ENCODE measurements at regions not wholly inside any gene's neighbourhood (a gene's known extent, or its start where the extent isn't known, plus 50 kb on each side); places are given as distances from the start of the nearest gene placed in this dataset.

DNA sequence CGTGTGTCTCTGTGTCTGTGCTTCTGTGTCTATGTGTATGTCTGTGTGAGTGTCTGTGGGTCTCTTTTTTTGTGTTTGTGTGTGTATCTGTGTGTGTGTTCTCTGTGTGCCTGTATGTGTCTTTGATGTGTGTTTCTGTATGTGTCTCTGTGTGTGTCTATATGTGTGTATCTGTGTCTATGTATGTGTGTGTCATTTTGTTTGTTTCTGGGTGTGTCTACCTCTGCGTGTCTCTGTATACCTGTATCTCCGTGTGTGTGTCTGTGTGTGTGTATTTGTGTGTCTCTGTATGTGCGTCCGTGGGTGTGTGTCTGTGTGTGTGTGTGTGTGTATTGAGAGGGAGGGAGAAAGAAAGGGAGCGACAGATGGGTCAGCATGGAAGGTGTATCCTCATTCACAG lies 106.3 kb upstream of the TRABD2B start:
- Histone ChIP-seq H3K36me3 (no peaks in the 10 kb centered on the region), H3K4me3 (no peak overlapping the region), H3K9me3 (no peaks in the 10 kb centered on the region), H3K4me1 (no peaks in the 10 kb centered on the region), H3K27me3 (no peaks in the 10 kb centered on the region), H3K27ac (no peak overlapping the region)
- intact Hi-C loops (cut with DNase I) = no loop called here
- DNase-seq (no peak), ATAC-seq (no peak)
- 85% methylated on average over 6 of the region's 6 CpGs for WGBS (ENCODE audit: insufficient coverage, low coverage, low lambda C conversion rate, missing lambda C conversion rate)
- TF ChIP-seq, protein P1, sequence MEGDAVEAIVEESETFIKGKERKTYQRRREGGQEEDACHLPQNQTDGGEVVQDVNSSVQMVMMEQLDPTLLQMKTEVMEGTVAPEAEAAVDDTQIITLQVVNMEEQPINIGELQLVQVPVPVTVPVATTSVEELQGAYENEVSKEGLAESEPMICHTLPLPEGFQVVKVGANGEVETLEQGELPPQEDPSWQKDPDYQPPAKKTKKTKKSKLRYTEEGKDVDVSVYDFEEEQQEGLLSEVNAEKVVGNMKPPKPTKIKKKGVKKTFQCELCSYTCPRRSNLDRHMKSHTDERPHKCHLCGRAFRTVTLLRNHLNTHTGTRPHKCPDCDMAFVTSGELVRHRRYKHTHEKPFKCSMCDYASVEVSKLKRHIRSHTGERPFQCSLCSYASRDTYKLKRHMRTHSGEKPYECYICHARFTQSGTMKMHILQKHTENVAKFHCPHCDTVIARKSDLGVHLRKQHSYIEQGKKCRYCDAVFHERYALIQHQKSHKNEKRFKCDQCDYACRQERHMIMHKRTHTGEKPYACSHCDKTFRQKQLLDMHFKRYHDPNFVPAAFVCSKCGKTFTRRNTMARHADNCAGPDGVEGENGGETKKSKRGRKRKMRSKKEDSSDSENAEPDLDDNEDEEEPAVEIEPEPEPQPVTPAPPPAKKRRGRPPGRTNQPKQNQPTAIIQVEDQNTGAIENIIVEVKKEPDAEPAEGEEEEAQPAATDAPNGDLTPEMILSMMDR (IDR thresholded peaks at IDR 0.05) = no peak
- no peak for TF ChIP-seq POLR2A (IDR thresholded peaks at IDR 0.05)

DNA sequence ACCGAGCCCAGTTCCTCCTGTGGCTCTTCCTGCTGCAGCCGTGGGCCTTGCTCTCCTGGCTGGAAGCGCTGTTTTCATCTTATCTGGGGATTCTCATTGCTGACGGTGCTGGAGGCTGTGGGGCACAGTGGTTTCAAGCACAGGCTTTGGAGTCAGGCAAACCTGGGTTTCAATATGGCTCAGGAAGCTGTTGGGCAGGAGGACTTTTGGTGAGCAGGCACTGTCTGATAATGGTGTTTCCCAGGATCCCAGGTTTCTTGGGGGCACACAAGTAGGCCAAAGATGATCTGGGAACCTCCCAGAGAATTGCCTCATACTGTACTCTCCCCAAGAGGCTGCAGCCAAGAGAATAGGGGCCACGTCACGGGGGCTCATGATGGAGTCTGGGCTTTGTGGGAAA lies 105.6 kb upstream of the TRABD2B start:
- ATAC-seq = no peak
- DNase-seq = no peak
- H3K4me3 ChIP-seq = no peak overlapping the region
- no peaks in the 10 kb centered on the region for H3K4me1 ChIP-seq
- H3K36me3 ChIP-seq = no peaks in the 10 kb centered on the region
- no peak overlapping the region for H3K27ac ChIP-seq
- TF ChIP-seq POLR2A (IDR thresholded peaks at IDR 0.05) = no peak
- TF ChIP-seq, protein P1 (IDR thresholded peaks at IDR 0.05) = no peak
- H3K9me3 ChIP-seq = no peaks in the 10 kb centered on the region
- no peaks in the 10 kb centered on the region for H3K27me3 ChIP-seq
- 72% methylated on average over 2 of the region's 6 CpGs for WGBS (ENCODE audit: insufficient coverage, low coverage, low lambda C conversion rate, missing lambda C conversion rate)
- intact Hi-C loops (cut with DNase I) = no loop called here

DNA sequence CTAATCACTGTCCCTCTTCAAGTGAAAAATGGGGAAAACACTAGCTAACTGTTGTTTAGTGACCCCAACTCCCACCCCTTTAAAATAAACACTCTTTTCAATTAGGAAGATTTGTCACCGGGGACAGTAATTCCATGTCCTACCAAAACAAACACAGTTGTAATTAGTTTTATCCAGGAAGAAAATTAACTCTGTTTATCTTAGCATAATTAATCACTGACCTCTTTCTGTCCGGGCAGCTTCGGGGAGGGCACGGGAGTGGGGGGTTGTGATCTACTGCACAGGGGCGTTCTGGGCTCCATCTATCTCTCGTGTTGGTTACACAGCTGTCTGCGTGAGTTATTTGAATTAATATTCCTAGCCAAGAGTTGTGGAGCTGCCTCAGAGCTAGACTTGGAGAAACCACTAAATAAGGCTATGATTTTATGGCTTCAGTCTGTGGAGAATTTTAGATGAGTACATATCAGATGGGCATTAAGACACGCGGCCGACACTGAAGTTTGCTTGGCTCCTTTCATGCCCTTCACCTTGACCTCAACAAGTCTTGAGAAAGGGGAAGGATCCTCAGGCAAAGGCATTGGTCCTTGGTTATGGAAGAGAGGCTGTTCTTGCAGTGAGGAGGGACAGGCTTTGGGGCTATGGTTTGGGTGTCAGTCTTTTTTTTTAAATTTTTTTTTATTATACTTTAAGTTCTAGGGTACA lies 102.0 kb upstream of the TRABD2B start:
- Histone ChIP-seq H3K9me3 (no peaks in the 10 kb centered on the region), H3K4me3 (no peak overlapping the region), H3K36me3 (no peaks in the 10 kb centered on the region), H3K27ac (no peak overlapping the region), H3K27me3 (no peaks in the 10 kb centered on the region), H3K4me1 (no peaks in the 10 kb centered on the region)
- ATAC-seq (no peak), DNase-seq (no peak)
- no peak for TF ChIP-seq POLR2A (IDR thresholded peaks at IDR 0.05)
- TF ChIP-seq, protein P1 (IDR thresholded peaks at IDR 0.05) = no peak
- intact Hi-C loops (cut with DNase I) = no loop called here
- WGBS (ENCODE audit: insufficient coverage, low coverage, low lambda C conversion rate, missing lambda C conversion rate) = 24% methylated on average over 10 of the region's 10 CpGs

DNA sequence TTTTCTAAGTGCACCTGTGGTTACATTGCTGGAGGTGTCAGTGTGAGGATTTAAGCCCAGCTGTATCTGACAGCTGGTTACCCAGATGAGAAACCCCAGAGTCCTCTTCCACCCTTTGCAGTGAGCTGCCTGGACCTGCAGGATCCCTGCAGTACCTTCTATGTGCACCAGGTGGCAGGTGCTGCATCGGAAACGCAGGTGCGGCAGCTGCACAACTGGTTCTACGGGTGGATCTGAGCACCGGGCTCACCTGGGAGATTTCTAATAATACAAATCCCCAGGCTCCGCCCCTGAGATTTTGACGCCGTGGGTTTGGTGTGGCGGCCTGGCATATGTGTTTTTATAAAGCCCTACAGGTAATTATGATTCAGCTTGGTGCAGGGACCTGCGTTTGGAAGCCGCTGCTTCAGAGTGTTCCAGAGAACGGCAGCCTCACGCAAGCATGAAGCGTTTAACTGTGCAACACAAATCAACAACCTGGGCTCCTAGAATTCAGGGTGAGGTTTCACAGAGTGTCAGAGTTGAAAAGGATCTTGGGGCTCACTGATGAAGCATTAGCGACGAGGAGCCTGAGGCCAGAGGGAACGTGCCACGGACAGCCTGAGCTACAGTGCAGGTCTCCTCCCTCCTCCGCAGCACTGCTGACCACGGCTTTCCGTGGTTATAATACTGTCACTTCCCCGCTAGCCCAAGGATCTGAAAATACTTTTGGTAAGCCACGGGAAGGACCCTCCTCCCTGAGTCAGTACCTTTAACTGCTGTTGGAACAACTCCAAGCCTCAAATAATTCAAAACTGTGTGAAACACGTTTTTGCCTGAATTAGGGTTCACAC lies 96.7 kb upstream of the TRABD2B start:
- Histone ChIP-seq H3K9me3 (no peaks in the 10 kb centered on the region), H3K27ac (no peak overlapping the region), H3K4me3 (no peak overlapping the region), H3K27me3 (no peaks in the 10 kb centered on the region), H3K36me3 (no peaks in the 10 kb centered on the region), H3K4me1 (no peaks in the 10 kb centered on the region)
- DNase-seq (peak; percentile 66 to 79 (median 79)), ATAC-seq (peak; percentile 99)
- TF ChIP-seq, protein P1 (IDR thresholded peaks at IDR 0.05) = peak; percentile 78 to 88 (median 82)
- TF ChIP-seq POLR2A (IDR thresholded peaks at IDR 0.05) = no peak
- intact Hi-C loops (cut with DNase I) = no loop called here
- 18% methylated on average over 17 of the region's 24 CpGs for WGBS (ENCODE audit: insufficient coverage, low coverage, low lambda C conversion rate, missing lambda C conversion rate)

Data from right lobe of liver (tissue), 6 donors.